IMR-90 (cell line): ENCODE measurements at regions not wholly inside any gene's neighbourhood (a gene's known extent, or its start where the extent isn't known, plus 50 kb on each side); places are given as distances from the start of the nearest gene placed in this dataset.

Source experiments
- ATAC-seq: fragments of 200-7000 bp; cut with Tn5 transposase; 2 replicates; pipeline ENCODE4 v1.9.1; 2020; ENCODE audit warnings: low read depth, mild to moderate bottlenecking, moderate library complexity
- BruUV-seq: library from RNA; stranded (reverse); fragments of 400-500 nt; replicated peaks from 2 replicates; lab custom pipeline; 2021; lab: Mats Ljungman, UMichigan
- CTCF ChIA-PET: fragments of 300-600 bp; formaldehyde crosslinking; extraction: SDS; loops from one replicate; lab custom pipeline; 2021; ENCODE audit warnings: antibody characterized with exemption; lab: Yijun Ruan, JAX
- POLR2A ChIA-PET: fragments of 300-600 bp; sonication (Branson Sonifier 250); formaldehyde crosslinking; loops from one replicate; lab custom pipeline; 2022; ENCODE audit warnings: antibody characterized with exemption; ENCODE audit not compliant: unreplicated experiment; lab: Charles Lee
- DNase-seq: peaks from one replicate; pipeline ENCODE4 v3.0.0; 2013
- H2AFZ ChIP-seq: replicated peaks from 2 replicates; pipeline ENCODE3; 2013; ENCODE audit warnings: low read length, mild to moderate bottlenecking; ENCODE audit not compliant: poor library complexity
- H2AK5ac ChIP-seq: 2 replicates; pipeline ENCODE4 v1.6.1; 2013; ENCODE audit warnings: low read depth, low read length, inconsistent platforms
- H2AK9ac ChIP-seq: replicated peaks from 2 replicates; pipeline ENCODE3; 2013; ENCODE audit warnings: mild to moderate bottlenecking, low read depth, low read length, moderate library complexity; ENCODE audit not compliant: poor library complexity
- H2BK120ac ChIP-seq: 2 replicates; pipeline ENCODE4 v1.6.1; 2013; ENCODE audit warnings: low read depth, low read length, inconsistent platforms
- H2BK15ac ChIP-seq: 3 replicates; pipeline ENCODE4 v1.6.1; 2013; ENCODE audit warnings: low read depth, low read length, inconsistent platforms
- H2BK20ac ChIP-seq: 2 replicates; pipeline ENCODE4 v1.6.1; 2013; ENCODE audit warnings: low read depth, mild to moderate bottlenecking, inconsistent platforms, low read length, moderate library complexity
- H2BK5ac ChIP-seq: 2 replicates; pipeline ENCODE4 v1.6.1; 2013; ENCODE audit warnings: mild to moderate bottlenecking, low read depth, low read length, inconsistent platforms; ENCODE audit not compliant: poor library complexity, severe bottlenecking
- H3K14ac ChIP-seq: replicated peaks from 2 replicates; pipeline ENCODE4 v1.6.1; 2013; ENCODE audit warnings: low read depth, low read length, inconsistent platforms
- H3K18ac ChIP-seq: 2 replicates; pipeline ENCODE4 v1.6.1; 2013; ENCODE audit warnings: low read depth, low read length, control low read depth
- H3K23ac ChIP-seq: 2 replicates; pipeline ENCODE4 v1.6.1; 2013; ENCODE audit warnings: low read depth, low read length, inconsistent platforms
- H3K27ac ChIP-seq: 2 replicates; pipeline ENCODE4 v1.5.1; 2013; ENCODE audit warnings: mild to moderate bottlenecking, control low read depth, low read length; ENCODE audit not compliant: insufficient read depth
- H3K27me3 ChIP-seq: 2 replicates; pipeline ENCODE4 v1.6.1; 2013; ENCODE audit warnings: low read length; ENCODE audit not compliant: control insufficient read depth, insufficient read depth
- H3K36me3 ChIP-seq: 2 replicates; pipeline ENCODE4 v1.6.1; 2013; ENCODE audit warnings: low read length, mixed read lengths; ENCODE audit not compliant: control insufficient read depth, insufficient read depth
- H3K4ac ChIP-seq: 2 replicates; pipeline ENCODE4 v1.6.1; 2013; ENCODE audit warnings: low read depth, low read length, inconsistent platforms
- H3K4me1 ChIP-seq: 2 replicates; pipeline ENCODE4 v1.6.1; 2013; ENCODE audit warnings: low read length, mixed read lengths; ENCODE audit not compliant: control insufficient read depth, insufficient read depth
- H3K4me2 ChIP-seq: 2 replicates; pipeline ENCODE4 v1.6.1; 2013; ENCODE audit warnings: low read depth, mild to moderate bottlenecking, control low read depth, low read length, moderate library complexity
- H3K4me3 ChIP-seq: 2 replicates; pipeline ENCODE4 v1.5.1; 2013; ENCODE audit warnings: low read depth, mild to moderate bottlenecking, control low read depth, low read length, moderate library complexity; ENCODE audit not compliant: insufficient read depth
- H3K56ac ChIP-seq: 2 replicates; pipeline ENCODE4 v1.6.1; 2013; ENCODE audit warnings: low read length, inconsistent platforms; ENCODE audit not compliant: insufficient read depth; ENCODE audit errors: extremely low read depth
- H3K79me1 ChIP-seq, 2 experiments: 2 replicates each; pipeline ENCODE4 v1.6.1; 2013; ENCODE audit warnings: low read length in 2 of 2, inconsistent platforms in 1 of 2, low read depth in 1 of 2
- H3K9ac ChIP-seq: 2 replicates; pipeline ENCODE4 v1.6.1; 2013; ENCODE audit warnings: low read depth, low read length, control low read depth
- H3K9me1 ChIP-seq: 2 replicates; pipeline ENCODE4 v1.6.1; 2013; ENCODE audit warnings: low read length, inconsistent platforms; ENCODE audit not compliant: insufficient read depth
- H3K9me3 ChIP-seq: 2 replicates; pipeline ENCODE4 v1.6.1; 2013; ENCODE audit warnings: low read length; ENCODE audit not compliant: control insufficient read depth, insufficient read depth
- H4K20me1 ChIP-seq: 2 replicates; pipeline ENCODE4 v1.6.1; 2013; ENCODE audit warnings: low read length, inconsistent platforms; ENCODE audit not compliant: insufficient read depth
- H4K5ac ChIP-seq: 2 replicates; pipeline ENCODE4 v1.6.1; 2013; ENCODE audit warnings: mild to moderate bottlenecking, low read depth, low read length, control low read depth
- H4K8ac ChIP-seq, 2 experiments: 2 replicates each; pipeline ENCODE4 v1.6.1; 2013; ENCODE audit warnings: low read depth in 2 of 2, low read length in 2 of 2, control low read depth in 1 of 2, inconsistent platforms in 1 of 2
- H4K91ac ChIP-seq: 2 replicates; pipeline ENCODE4 v1.6.1; 2013; ENCODE audit warnings: low read depth, low read length, inconsistent platforms; ENCODE audit not compliant: insufficient read depth
- BHLHE40 ChIP-seq: fragments of 150-350 bp; IDR thresholded peaks from 2 replicates; pipeline ENCODE4 v1.6.1; 2016; ENCODE audit warnings: mild to moderate bottlenecking, low read depth, low read length
- CEBPB ChIP-seq: IDR thresholded peaks from 2 replicates; pipeline ENCODE4 v1.6.1; 2012; ENCODE audit warnings: low read depth, low read length, improper control_type of control experiment
- CHD1 ChIP-seq: IDR thresholded peaks from 2 replicates; pipeline ENCODE4 v1.6.1; 2012; ENCODE audit warnings: low read depth, low read length, improper control_type of control experiment
- CTCF ChIP-seq: conservative IDR thresholded peaks from 2 replicates; pipeline ENCODE4 v1.5.1; 2012; ENCODE audit warnings: mild to moderate bottlenecking, low read depth, low read length, improper control_type of control experiment
- ELK1 ChIP-seq: fragments of 150-350 bp; IDR thresholded peaks from 2 replicates; pipeline ENCODE4 v1.6.1; 2016; ENCODE audit warnings: low read depth, mild to moderate bottlenecking, low read length, moderate library complexity, borderline replicate concordance
- FOS ChIP-seq: fragments of 150-350 bp; IDR thresholded peaks from 2 replicates; pipeline ENCODE4 v1.6.1; 2016; ENCODE audit warnings: low read depth, low read length
- MAFK ChIP-seq: IDR thresholded peaks from 2 replicates; pipeline ENCODE4 v1.6.1; 2012; ENCODE audit warnings: low read depth, low read length, improper control_type of control experiment
- MAZ ChIP-seq: IDR thresholded peaks from 2 replicates; pipeline ENCODE4 v1.6.1; 2012; ENCODE audit warnings: low read depth, mild to moderate bottlenecking, low read length, improper control_type of control experiment, moderate library complexity, borderline replicate concordance
- MXI1 ChIP-seq: IDR thresholded peaks from 2 replicates; pipeline ENCODE4 v1.6.1; 2012; ENCODE audit warnings: low read depth, mild to moderate bottlenecking, low read length, moderate library complexity, borderline replicate concordance
- NFE2L2 ChIP-seq: fragments of 150-350 bp; IDR thresholded peaks from 2 replicates; pipeline ENCODE4 v1.6.1; 2016; ENCODE audit warnings: low read depth, mild to moderate bottlenecking, low read length
- POLR2A ChIP-seq: IDR thresholded peaks from 2 replicates; pipeline ENCODE4 v1.6.1; 2012; ENCODE audit warnings: mild to moderate bottlenecking, low read depth, low read length
- RAD21 ChIP-seq: IDR thresholded peaks from 2 replicates; pipeline ENCODE4 v1.6.1; 2012; ENCODE audit warnings: low read length, improper control_type of control experiment
- RFX5 ChIP-seq: IDR thresholded peaks from 2 replicates; pipeline ENCODE4 v1.8.0; 2012; ENCODE audit warnings: low read depth, mild to moderate bottlenecking, low read length, moderate library complexity
- SMC3 ChIP-seq: fragments of 150-350 bp; IDR thresholded peaks from 2 replicates; pipeline ENCODE4 v1.6.1; 2016; ENCODE audit warnings: low read depth, mild to moderate bottlenecking, antibody characterized with exemption, low read length, moderate library complexity
- WGBS, 2 experiments: methylation state at CpG; one replicate each; pipeline versions ENCODE4 v1.1.5 to v1.1.7; 2013; ENCODE audit warnings: missing lambda C conversion rate in 2 of 2; ENCODE audit not compliant: insufficient read length in 1 of 2; ENCODE audit errors: extremely low coverage in 2 of 2; 5-methylcytosine and 5-hydroxymethylcytosine counted together
- dilution Hi-C: fragments of 300-500 bp; cut with HindIII; formaldehyde crosslinking; loops from one replicate; pipeline ENCODE4 v1.14.3; 2018; ENCODE audit warnings: low sequenced_read_pairs; ENCODE audit not compliant: unreplicated experiment
- in situ Hi-C: fragments of 300-500 bp; cut with MboI; formaldehyde crosslinking; loops from 3 replicates; pipeline ENCODE4 v1.14.3; 2019; ENCODE audit warnings: low sequenced_read_pairs, inconsistent platforms, mixed read lengths
- intact Hi-C: fragments of 100-400 bp; cut with micrococcal nuclease; formaldehyde crosslinking; loops from 2 replicates; pipeline ENCODE4 v1.10.0; 2022
- TF ChIP-seq, protein P1 (sequence below): fragments of 150-350 bp; IDR thresholded peaks from 2 replicates; pipeline ENCODE4 v1.6.1; 2017; ENCODE audit warnings: mild to moderate bottlenecking, antibody characterized with exemption, low read length, low read depth

DNA sequence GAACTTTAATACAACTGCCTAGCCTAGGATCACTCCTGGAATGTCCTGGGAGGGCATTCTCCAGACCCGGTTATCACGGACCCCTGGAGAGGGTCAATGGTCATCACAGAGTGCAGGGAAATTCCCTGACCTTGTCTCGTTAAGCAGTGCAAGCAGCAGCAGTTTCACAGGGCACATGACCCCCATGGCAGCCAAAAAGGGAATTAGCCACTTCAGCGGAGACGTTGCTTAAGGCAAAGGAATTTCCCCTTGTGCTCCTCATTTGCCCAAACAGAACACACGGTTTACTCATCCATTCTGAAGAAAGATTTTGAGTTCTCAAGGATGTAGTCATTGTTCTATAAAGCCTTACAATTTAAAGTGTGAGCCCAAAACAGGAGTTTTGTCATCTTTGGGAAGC is 260.3 kb downstream of the SNX13 start:
- DNase-seq (peak; percentile 83), ATAC-seq (peak; percentile 69)
- 25% methylated on average over 3 of the region's 6 CpGs; no CpG with 5 or more reads in 1 of the 2 experiments for WGBS, 2 experiments
- H3K9me3 ChIP-seq: no peaks in the 10 kb centered on the region
- H3K23ac ChIP-seq: no peak overlapping the region; the same call in 1 of the 2 replicates
- 0 out of 2 replicates have a peak overlapping the region, but pooled peaks have one; percentile 22 for H3K18ac ChIP-seq
- dilution Hi-C loops: no loop called here
- H3K36me3 ChIP-seq: no peaks in the 10 kb centered on the region
- no peak overlapping the region for H4K5ac ChIP-seq
- H3K4me1 ChIP-seq: peaks cover 15% of the 10 kb centered on the region
- peak overlapping the region; percentile 60 for H4K91ac ChIP-seq
- no peaks in the 10 kb centered on the region for H4K20me1 ChIP-seq
- H3K9ac ChIP-seq: peak overlapping the region; percentile 18; the same call in 1 of the 2 replicates
- H4K8ac ChIP-seq: peak overlapping the region; percentile 44 to 58
- peak overlapping the region; percentile 82 for H2BK20ac ChIP-seq
- TF ChIP-seq CEBPB (peak; percentile 94), CHD1 (no peak), MXI1 (no peak), CTCF (no peak), SMC3 (no peak), MAZ (no peak), POLR2A (no peak), RAD21 (peak; percentile 9), BHLHE40 (peak; percentile 85), NFE2L2 (no peak), ELK1 (no peak), RFX5 (no peak), FOS (no peak), MAFK (no peak; the same call in 1 of the 2 replicates)
- TF ChIP-seq, protein P1, sequence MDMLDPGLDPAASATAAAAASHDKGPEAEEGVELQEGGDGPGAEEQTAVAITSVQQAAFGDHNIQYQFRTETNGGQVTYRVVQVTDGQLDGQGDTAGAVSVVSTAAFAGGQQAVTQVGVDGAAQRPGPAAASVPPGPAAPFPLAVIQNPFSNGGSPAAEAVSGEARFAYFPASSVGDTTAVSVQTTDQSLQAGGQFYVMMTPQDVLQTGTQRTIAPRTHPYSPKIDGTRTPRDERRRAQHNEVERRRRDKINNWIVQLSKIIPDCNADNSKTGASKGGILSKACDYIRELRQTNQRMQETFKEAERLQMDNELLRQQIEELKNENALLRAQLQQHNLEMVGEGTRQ: peak; percentile 80
- H2BK120ac ChIP-seq: peak overlapping the region; percentile 85
- peak overlapping the region; percentile 47 for H2AK9ac ChIP-seq
- H3K14ac ChIP-seq: peak overlapping the region; percentile 47
- H3K4ac ChIP-seq: peak overlapping the region; percentile 78
- H2BK15ac ChIP-seq: peak overlapping the region; percentile 72; the same call in 2 of the 3 replicates
- peak overlapping the region; percentile 55; the same call in 1 of the 2 replicates for H3K27ac ChIP-seq
- peaks cover 7% of the 10 kb centered on the region; the same call in 1 of the 2 replicates for H3K9me1 ChIP-seq
- peak overlapping the region; percentile 62; the same call in 1 of the 2 replicates for H2AK5ac ChIP-seq
- in situ Hi-C loops: loop anchor here (10.0 to 25.0 kb wide), 2 partner anchors 655 to 882 kb away; no protein-coding TSS in a partner anchor
- peak overlapping the region; percentile 43; the same call in 1 of the 2 replicates for H3K56ac ChIP-seq
- H2AFZ ChIP-seq: peak overlapping the region; percentile 86
- POLR2A ChIA-PET: no interaction called here
- BruUV-seq: no TSS peak
- no peak overlapping the region for H3K4me3 ChIP-seq
- no peaks in the 10 kb centered on the region for H3K79me1 ChIP-seq
- no peaks in the 10 kb centered on the region for H3K27me3 ChIP-seq
- H2BK5ac ChIP-seq: peak overlapping the region; percentile 67
- H3K4me2 ChIP-seq: peak overlapping the region; percentile 30; the same call in 1 of the 2 replicates
- CTCF ChIA-PET: interaction anchor here (0.9 to 3.2 kb wide), 2 partner anchors 10 to 90 kb away, joined by 3 to 9 read pairs; no protein-coding TSS in a partner anchor
- intact Hi-C loops: loop anchor here (5.0 to 10.0 kb wide), 3 partner anchors 87 to 1987 kb away; no protein-coding TSS in a partner anchor
